ENCODE measurements at regions not wholly inside any gene's neighbourhood (a gene's known extent, or its start where the extent isn't known, plus 50 kb on each side); places are given as distances from the start of the nearest gene placed in this dataset.

DNA sequence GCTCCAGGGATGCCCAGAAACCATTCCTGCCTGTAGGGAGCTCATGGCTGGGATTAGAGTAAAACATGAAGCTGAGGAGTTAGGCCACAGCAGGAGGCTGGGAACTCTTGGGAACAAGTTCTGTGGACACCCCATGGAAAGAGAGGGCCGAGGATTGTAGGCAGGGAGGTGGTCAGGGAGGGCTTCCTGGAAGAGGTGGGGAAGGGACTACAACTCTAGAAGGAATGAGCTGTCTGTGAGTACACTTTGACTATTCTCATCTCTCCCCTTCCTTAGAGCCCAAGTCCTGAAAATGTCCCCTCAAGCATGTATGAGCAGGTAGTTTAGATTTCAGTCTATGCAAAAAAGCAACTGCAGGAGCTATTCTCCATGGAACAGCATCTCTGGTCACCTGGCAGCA is 139.9 kb upstream of the GLI2 start:
- no peaks in the 10 kb centered on the region for H3K36me3 ChIP-seq (ENCODE audit: control insufficient read depth, insufficient read depth, low read length)
- 0 out of 2 replicates have a peak, but pooled peaks cover 5% of the 10 kb centered on the region for H4K20me1 ChIP-seq (replicated peaks; ENCODE audit: control insufficient read depth, insufficient read depth, low read length)
- WGBS (ENCODE audit: insufficient coverage, low coverage, missing lambda C conversion rate): 0% methylated on average over 1 of the region's 1 CpG
- ChIA-PET CTCF (ENCODE audit: low intra/inter-chr PET ratio) (no interaction called here), POLR2A (interaction anchor here (0.5 to 1.0 kb wide), 2 partner anchors 8 to 10 kb away, joined by 3 to 4 read pairs; no protein-coding TSS in a partner anchor)
- H3K9me3 ChIP-seq (replicated peaks; ENCODE audit: control insufficient read depth, insufficient read depth, low read depth, low read length): no peaks in the 10 kb centered on the region
- H3K4me3 ChIP-seq: no peak overlapping the region
- H3K4me2 ChIP-seq (ENCODE audit: insufficient read depth, low read length): no peak overlapping the region
- H3K9me1 ChIP-seq (ENCODE audit: control insufficient read depth, insufficient read depth, low read length): no peaks in the 10 kb centered on the region
- intact Hi-C loops (cut with micrococcal nuclease): no loop called here
- no peak for ATAC-seq
- in situ Hi-C loops (cut with MboI): no loop called here
- TF ChIP-seq, protein P1, sequence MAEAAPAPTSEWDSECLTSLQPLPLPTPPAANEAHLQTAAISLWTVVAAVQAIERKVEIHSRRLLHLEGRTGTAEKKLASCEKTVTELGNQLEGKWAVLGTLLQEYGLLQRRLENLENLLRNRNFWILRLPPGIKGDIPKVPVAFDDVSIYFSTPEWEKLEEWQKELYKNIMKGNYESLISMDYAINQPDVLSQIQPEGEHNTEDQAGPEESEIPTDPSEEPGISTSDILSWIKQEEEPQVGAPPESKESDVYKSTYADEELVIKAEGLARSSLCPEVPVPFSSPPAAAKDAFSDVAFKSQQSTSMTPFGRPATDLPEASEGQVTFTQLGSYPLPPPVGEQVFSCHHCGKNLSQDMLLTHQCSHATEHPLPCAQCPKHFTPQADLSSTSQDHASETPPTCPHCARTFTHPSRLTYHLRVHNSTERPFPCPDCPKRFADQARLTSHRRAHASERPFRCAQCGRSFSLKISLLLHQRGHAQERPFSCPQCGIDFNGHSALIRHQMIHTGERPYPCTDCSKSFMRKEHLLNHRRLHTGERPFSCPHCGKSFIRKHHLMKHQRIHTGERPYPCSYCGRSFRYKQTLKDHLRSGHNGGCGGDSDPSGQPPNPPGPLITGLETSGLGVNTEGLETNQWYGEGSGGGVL (CRISPR knock-in tag; IDR thresholded peaks at IDR 0.05): no peak
- TF ChIP-seq PPARD (CRISPR knock-in tag; IDR thresholded peaks at IDR 0.05) (no peak), ZFP36 (IDR thresholded peaks at IDR 0.05; ENCODE audit: low read depth, low read length, partially characterized antibody) (peak; percentile 82), TAF9B (IDR thresholded peaks at IDR 0.05; ENCODE audit: partially characterized antibody) (no peak), PTRF (tag; IDR thresholded peaks at IDR 0.05) (no peak), SMARCE1 (IDR thresholded peaks at IDR 0.05) (no peak), MAFF (IDR thresholded peaks at IDR 0.05; ENCODE audit: low read length) (no peak)
- TF ChIP-seq, protein P2, sequence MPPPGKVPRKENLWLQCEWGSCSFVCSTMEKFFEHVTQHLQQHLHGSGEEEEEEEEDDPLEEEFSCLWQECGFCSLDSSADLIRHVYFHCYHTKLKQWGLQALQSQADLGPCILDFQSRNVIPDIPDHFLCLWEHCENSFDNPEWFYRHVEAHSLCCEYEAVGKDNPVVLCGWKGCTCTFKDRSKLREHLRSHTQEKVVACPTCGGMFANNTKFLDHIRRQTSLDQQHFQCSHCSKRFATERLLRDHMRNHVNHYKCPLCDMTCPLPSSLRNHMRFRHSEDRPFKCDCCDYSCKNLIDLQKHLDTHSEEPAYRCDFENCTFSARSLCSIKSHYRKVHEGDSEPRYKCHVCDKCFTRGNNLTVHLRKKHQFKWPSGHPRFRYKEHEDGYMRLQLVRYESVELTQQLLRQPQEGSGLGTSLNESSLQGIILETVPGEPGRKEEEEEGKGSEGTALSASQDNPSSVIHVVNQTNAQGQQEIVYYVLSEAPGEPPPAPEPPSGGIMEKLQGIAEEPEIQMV (tag; conservative IDR thresholded peaks at IDR 0.05; ENCODE audit: low read depth): no peak
- no peaks in the 10 kb centered on the region for H3K4me1 ChIP-seq (replicated peaks in 1 of 2; ENCODE audit: control insufficient read depth in 2 of 2, insufficient read depth in 2 of 2, low read length in 2 of 2)
- H2AFZ ChIP-seq (ENCODE audit: low read depth, low read length): no peak overlapping the region
- FAIRE-seq: no peak
- no peaks in the 10 kb centered on the region for H3K79me2 ChIP-seq (ENCODE audit: control insufficient read depth, insufficient read depth, low read length)
- no peak overlapping the region for H3K9ac ChIP-seq (ENCODE audit: insufficient read depth in 1 of 2, low read depth in 2 of 2, low read length in 2 of 2)
- BruUV-seq (replicated peaks): no TSS peak
- DNase-seq (ENCODE audit: extremely low read depth in 1 of 4, low spot score in 3 of 4): no peak
- peaks cover 5 to 64% of the 10 kb centered on the region in 2 experiments; a peak in 3 of 5 replicates for H3K27me3 ChIP-seq (ENCODE audit: control insufficient read depth in 2 of 2, insufficient read depth in 2 of 2, low read length in 2 of 2)
- H3K27ac ChIP-seq (ENCODE audit: extremely low read depth, low read depth, low read length): no peak overlapping the region
